DND-41 (cell line): ENCODE measurements at regions not wholly inside any gene's neighbourhood (a gene's known extent, or its start where the extent isn't known, plus 50 kb on each side); places are given as distances from the start of the nearest gene placed in this dataset.

Source experiments
- CTCF ChIP-seq: IDR thresholded peaks from 2 replicates; pipeline ENCODE4 v1.5.1; 2012; ENCODE audit warnings: borderline replicate concordance, low read length, moderate library complexity, mild to moderate bottlenecking; ENCODE audit not compliant: poor library complexity, severe bottlenecking; ENCODE audit errors: extremely low read depth
- EZH2 ChIP-seq: IDR thresholded peaks from 3 replicates; pipeline ENCODE4 v1.6.1; 2012; ENCODE audit warnings: borderline replicate concordance, low read depth, mild to moderate bottlenecking, moderate library complexity, low read length, inconsistent platforms; ENCODE audit not compliant: severe bottlenecking

- no peak for TF ChIP-seq CTCF
- TF ChIP-seq EZH2, result no peak
Observed at GRCh38 chr12:67759829-67760228, 111.3 kb downstream of the DYRK2 start.
